ENCODE measurements at regions not wholly inside any gene's neighbourhood (a gene's known extent, or its start where the extent isn't known, plus 50 kb on each side); places are given as distances from the start of the nearest gene placed in this dataset.

- TF ChIP-seq POLR2AphosphoS5 (IDR thresholded peaks at IDR 0.05): no peak
- no peak for TF ChIP-seq POLR2A (IDR thresholded peaks at IDR 0.05)
- TF ChIP-seq CTCF (IDR thresholded peaks at IDR 0.05): no peak
Observed at GRCh38 chr9:7980691-7981289, 181.2 kb upstream of the DMAC1 start.

Data from transverse colon (tissue), 4 donors.